Activated CD8-positive, alpha-beta memory T cell treated with anti-CD3 and anti-CD28 coated beads for 4 hours (primary cell): ENCODE measurements at regions not wholly inside any gene's neighbourhood (a gene's known extent, or its start where the extent isn't known, plus 50 kb on each side); places are given as distances from the start of the nearest gene placed in this dataset.

Source experiments
- DNase-seq, 2 donors: peaks; one replicate each; pipeline ENCODE4 v3.0.0-alpha.2; 2020; ENCODE audit warnings: low read depth in 2 of 2

GRCh38 chr6:40194447-40195170 is 260.3 kb upstream of the MOCS1 start:
- no peak for DNase-seq

- no peak for DNase-seq
Observed at GRCh38 chr6:40192516-40192915, 258.3 kb upstream of the MOCS1 start.

GRCh38 chr6:40188931-40189330 is 254.7 kb upstream of the MOCS1 start:
- no peak for DNase-seq

GRCh38 chr6:40187535-40188144 is 253.4 kb upstream of the MOCS1 start:
- no peak for DNase-seq

GRCh38 chr6:40185486-40185885 is 251.2 kb upstream of the MOCS1 start:
- no peak for DNase-seq

GRCh38 chr6:40183902-40184301 is 249.6 kb upstream of the MOCS1 start:
- no peak for DNase-seq

- no peak for DNase-seq
Observed at GRCh38 chr6:40181367-40181766, 247.1 kb upstream of the MOCS1 start.

- no peak for DNase-seq
Observed at GRCh38 chr6:40180271-40180670, 246.0 kb upstream of the MOCS1 start.

- DNase-seq, result no peak
Observed at GRCh38 chr6:40179496-40179895, 245.2 kb upstream of the MOCS1 start.

- DNase-seq, result no peak
Observed at GRCh38 chr6:40177598-40177997, 243.3 kb upstream of the MOCS1 start.

- no peak for DNase-seq
Observed at GRCh38 chr6:40176152-40176551, 241.9 kb upstream of the MOCS1 start.

GRCh38 chr6:40172272-40172671 is 238.0 kb upstream of the MOCS1 start:
- no peak for DNase-seq

- no peak for DNase-seq
Observed at GRCh38 chr6:40171343-40171742, 237.1 kb upstream of the MOCS1 start.

GRCh38 chr6:40170856-40171255 is 236.6 kb upstream of the MOCS1 start:
- no peak for DNase-seq

- DNase-seq, result no peak
Observed at GRCh38 chr6:40169878-40170277, 235.6 kb upstream of the MOCS1 start.

GRCh38 chr6:40166963-40167362 is 232.7 kb upstream of the MOCS1 start:
- no peak for DNase-seq

GRCh38 chr6:40165036-40165709 is 230.9 kb upstream of the MOCS1 start:
- DNase-seq, result no peak

- DNase-seq, result no peak
Observed at GRCh38 chr6:40164345-40164755, 230.1 kb upstream of the MOCS1 start.

- no peak for DNase-seq
Observed at GRCh38 chr6:40163924-40164323, 229.7 kb upstream of the MOCS1 start.

- DNase-seq, result no peak
Observed at GRCh38 chr6:40162074-40162473, 227.8 kb upstream of the MOCS1 start.

- no peak for DNase-seq
Observed at GRCh38 chr6:40160826-40161225, 226.6 kb upstream of the MOCS1 start.

GRCh38 chr6:40159865-40160264 is 225.6 kb upstream of the MOCS1 start:
- no peak for DNase-seq
